H1 (cell line): ENCODE measurements at regions not wholly inside any gene's neighbourhood (a gene's known extent, or its start where the extent isn't known, plus 50 kb on each side); places are given as distances from the start of the nearest gene placed in this dataset.

Experiments
- CTCF ChIA-PET: fragments of 300-600 bp; sonication (Branson Sonifier 250); formaldehyde crosslinking; loops from one replicate; lab custom pipeline; 2021; ENCODE audit not compliant: partially characterized antibody; lab: Charles Lee
- POLR2A ChIA-PET: fragments of 300-600 bp; sonication (Branson Sonifier 250); formaldehyde crosslinking; loops from one replicate; lab custom pipeline; 2021; ENCODE audit warnings: inconsistent platforms; ENCODE audit not compliant: partially characterized antibody; lab: Charles Lee
- DNase-seq, 2 experiments: peaks; one replicate each; pipeline versions ENCODE4 v3.0.0 to v3.0.0-alpha.2; 2010 to 2022; ENCODE audit warnings: low spot score in 2 of 2, low read depth in 1 of 2, mixed read lengths in 1 of 2
- FAIRE-seq: peaks from 2 replicates; lab custom pipeline; 2011; peaks lifted over from hg19 to GRCh38; lab: Jason Lieb, UNC
- H2AFZ ChIP-seq: 2 replicates; pipeline ENCODE4 v1.8.1; 2012; ENCODE audit warnings: low read length, inconsistent platforms
- H2AK5ac ChIP-seq: 2 replicates; pipeline ENCODE4 v1.6.1; 2013; ENCODE audit warnings: low read depth, low read length
- H2BK120ac ChIP-seq: replicated peaks from 2 replicates; pipeline ENCODE3; 2013; ENCODE audit warnings: low read depth, low read length, inconsistent platforms
- H2BK12ac ChIP-seq: 2 replicates; pipeline ENCODE4 v1.6.1; 2013; ENCODE audit warnings: low read depth, low read length
- H2BK15ac ChIP-seq: 2 replicates; pipeline ENCODE4 v1.6.1; 2013; ENCODE audit warnings: low read length
- H2BK20ac ChIP-seq: 2 replicates; pipeline ENCODE4 v1.6.1; 2013; ENCODE audit warnings: low read length
- H2BK5ac ChIP-seq: 2 replicates; pipeline ENCODE4 v1.6.1; 2013; ENCODE audit warnings: low read depth, low read length
- H3K14ac ChIP-seq: 2 replicates; pipeline ENCODE4 v1.6.1; 2013; ENCODE audit warnings: inconsistent platforms; ENCODE audit not compliant: insufficient read length
- H3K18ac ChIP-seq: 2 replicates; pipeline ENCODE4 v1.6.1; 2013; ENCODE audit warnings: low read length; ENCODE audit errors: extremely low read depth
- H3K23ac ChIP-seq: 2 replicates; pipeline ENCODE4 v1.6.1; 2013; ENCODE audit warnings: inconsistent platforms; ENCODE audit not compliant: insufficient read length
- H3K23me2 ChIP-seq: 2 replicates; pipeline ENCODE4 v1.6.1; 2013; ENCODE audit warnings: low read depth, low read length
- H3K27ac ChIP-seq: 2 replicates; pipeline ENCODE4 v1.6.1; 2011; ENCODE audit warnings: low read depth, low read length, inconsistent platforms
- H3K27me3 ChIP-seq, 4 experiments: replicated peaks in 1 of 4; 1 replicate in 1 of 4; 2 replicates in 3 of 4; pipeline versions ENCODE4 v1.6.1 to v1.8.1; 2011 to 2013; ENCODE audit warnings: low read length in 3 of 4, mild to moderate bottlenecking in 3 of 4, inconsistent platforms in 2 of 4, mixed read lengths in 2 of 4, moderate library complexity in 1 of 4; ENCODE audit not compliant: control insufficient read depth in 3 of 4, insufficient read depth in 3 of 4; ENCODE audit errors: extremely low read depth in 1 of 4
- H3K36me3 ChIP-seq, 4 experiments: 2 replicates each; pipeline versions ENCODE4 v1.6.1 to v1.8.1; 2011 to 2013; ENCODE audit warnings: mild to moderate bottlenecking in 4 of 4, low read length in 3 of 4, moderate library complexity in 2 of 4, control low read depth in 1 of 4, inconsistent platforms in 1 of 4; ENCODE audit not compliant: insufficient read depth in 4 of 4, control insufficient read depth in 2 of 4
- H3K4ac ChIP-seq: replicated peaks from 2 replicates; pipeline ENCODE3; 2013; ENCODE audit warnings: low read length, low read depth, mixed read lengths, inconsistent platforms; ENCODE audit not compliant: insufficient read length
- H3K4me1 ChIP-seq, 4 experiments: replicated peaks in 1 of 4; 1 replicate in 1 of 4; 2 replicates in 3 of 4; pipeline versions ENCODE4 v1.6.1 to v1.8.1; 2011 to 2013; ENCODE audit warnings: low read length in 3 of 4, inconsistent platforms in 2 of 4, mixed read lengths in 1 of 4; ENCODE audit not compliant: insufficient read depth in 4 of 4, control insufficient read depth in 3 of 4
- H3K4me2 ChIP-seq, 2 experiments: 2 replicates each; pipeline versions ENCODE4 v1.6.1 to v1.8.1; 2011 to 2013; ENCODE audit warnings: low read depth in 2 of 2, low read length in 2 of 2, control low read depth in 1 of 2, inconsistent platforms in 1 of 2, mild to moderate bottlenecking in 1 of 2; ENCODE audit not compliant: insufficient read depth in 1 of 2
- H3K4me3 ChIP-seq, 4 experiments: fragments of 200-600, 300-600 bp in 1 of 4; sonication (generic), shearing (Covaris generic), sonication (Bioruptor Twin) in 1 of 4; 2 replicates each; pipeline versions ENCODE4 v1.5.1 to v1.8.1; 2011 to 2016; ENCODE audit warnings: low read length in 4 of 4, low read depth in 3 of 4, control low read depth in 2 of 4, inconsistent platforms in 2 of 4, mild to moderate bottlenecking in 2 of 4, mixed read lengths in 1 of 4, moderate library complexity in 1 of 4; ENCODE audit not compliant: insufficient read depth in 2 of 4; ENCODE audit errors: extremely low read depth in 1 of 4
- H3K56ac ChIP-seq: replicated peaks from 2 replicates; pipeline ENCODE3; 2013; ENCODE audit warnings: low read depth, mild to moderate bottlenecking, mixed read lengths, low read length, inconsistent platforms; ENCODE audit not compliant: insufficient read length
- H3K79me1 ChIP-seq: 2 replicates; pipeline ENCODE4 v1.6.1; 2013; ENCODE audit warnings: low read depth, low read length, control low read depth
- H3K79me2 ChIP-seq, 2 experiments: 2 replicates each; pipeline versions ENCODE4 v1.6.1 to v1.8.1; 2012 to 2013; ENCODE audit warnings: low read length in 2 of 2, mild to moderate bottlenecking in 2 of 2, inconsistent platforms in 1 of 2; ENCODE audit not compliant: insufficient read depth in 2 of 2, control insufficient read depth in 1 of 2
- H3K9ac ChIP-seq, 4 experiments: replicated peaks in 1 of 4; 1 replicate in 1 of 4; 2 replicates in 3 of 4; pipeline versions ENCODE4 v1.6.1 to v1.8.1; 2011 to 2013; ENCODE audit warnings: low read depth in 3 of 4, low read length in 3 of 4, control low read depth in 2 of 4, mild to moderate bottlenecking in 2 of 4, moderate library complexity in 2 of 4, inconsistent platforms in 1 of 4; ENCODE audit errors: extremely low read depth in 1 of 4
- H3K9me3 ChIP-seq, 2 experiments: 2 replicates each; pipeline versions ENCODE4 v1.6.1 to v1.8.1; 2012 to 2013; ENCODE audit warnings: mild to moderate bottlenecking in 2 of 2, moderate library complexity in 2 of 2, control low read depth in 1 of 2, inconsistent platforms in 1 of 2, low read depth in 1 of 2, low read length in 1 of 2, mixed read lengths in 1 of 2; ENCODE audit not compliant: insufficient read depth in 2 of 2
- H4K20me1 ChIP-seq, 2 experiments: replicated peaks in 1 of 2; 2 replicates each; pipeline versions ENCODE3 to v1.8.1; 2011 to 2013; ENCODE audit warnings: inconsistent platforms in 2 of 2, low read length in 2 of 2, mild to moderate bottlenecking in 1 of 2; ENCODE audit not compliant: insufficient read depth in 2 of 2, control insufficient read depth in 1 of 2
- H4K5ac ChIP-seq: 2 replicates; pipeline ENCODE4 v1.6.1; 2013; ENCODE audit warnings: low read length, low read depth, mixed read lengths, inconsistent platforms; ENCODE audit not compliant: insufficient read length
- H4K8ac ChIP-seq: 2 replicates; pipeline ENCODE4 v1.8.0; 2013; ENCODE audit warnings: mild to moderate bottlenecking, moderate library complexity, low read length, inconsistent platforms; ENCODE audit not compliant: insufficient read depth; ENCODE audit errors: extremely low read depth
- H4K91ac ChIP-seq: replicated peaks from 2 replicates; pipeline ENCODE3; 2013; ENCODE audit warnings: low read length, mixed read lengths, inconsistent platforms; ENCODE audit not compliant: insufficient read length
- CTCF ChIP-seq, 3 experiments: IDR thresholded peaks; 1 replicate in 2 of 3; 2 replicates in 1 of 3; pipeline versions ENCODE4 v1.5.1 to v1.6.1; 2011; ENCODE audit warnings: low read length in 3 of 3, mild to moderate bottlenecking in 3 of 3, inconsistent platforms in 2 of 3, low read depth in 1 of 3, moderate library complexity in 1 of 3; ENCODE audit not compliant: insufficient read depth in 1 of 3; ENCODE audit errors: control extremely low read depth in 1 of 3
- KDM5A ChIP-seq: fragments of 200-600 bp; IDR thresholded peaks from 2 replicates; pipeline ENCODE4 v1.7.1; 2012; ENCODE audit warnings: mild to moderate bottlenecking, low read length, inconsistent platforms, mixed read lengths
- SIN3A ChIP-seq, 2 experiments: IDR thresholded peaks in 1 of 2; conservative IDR thresholded peaks in 1 of 2; 2 replicates each; pipeline ENCODE4 v1.6.1; 2011 to 2012; ENCODE audit warnings: low read length in 2 of 2, improper control_type of control experiment in 1 of 2, low read depth in 1 of 2, mild to moderate bottlenecking in 1 of 2
- TAF7 ChIP-seq: optimal IDR thresholded peaks from 2 replicates; pipeline ENCODE3; 2011; ENCODE audit warnings: low read depth, mild to moderate bottlenecking, inconsistent platforms, low read length, moderate library complexity, borderline replicate concordance
- WGBS, 2 experiments: shearing (Covaris generic) in 1 of 2; methylation state at CpG; one replicate each; pipeline versions ENCODE4 v1.1.6 to v1.1.7; 2013 to 2015; ENCODE audit warnings: low lambda C conversion rate in 2 of 2, mixed read lengths in 2 of 2, inconsistent platforms in 1 of 2, low coverage in 1 of 2, missing lambda C conversion rate in 1 of 2; ENCODE audit not compliant: insufficient replicate concordance in 2 of 2, insufficient coverage in 1 of 2, insufficient read length in 1 of 2; ENCODE audit errors: extremely low coverage in 1 of 2, missing lambda C conversion rate in 1 of 2; 5-methylcytosine and 5-hydroxymethylcytosine counted together

GRCh38 chr1:29971703-29972102, 735.4 kb downstream of the PTPRU start:
- Histone ChIP-seq H3K56ac (no peak overlapping the region), H3K4me2 (no peak overlapping the region), H4K91ac (no peak overlapping the region), H2BK120ac (no peak overlapping the region), H2AFZ (no peak overlapping the region), H3K27me3 (peaks cover 0 to 3% (median 0%) of the 10 kb centered on the region in 4 experiments; a peak in 2 of 7 replicates), H2BK5ac (peak overlapping the region; percentile 40; the same call in 1 of the 2 replicates), H3K14ac (no peak overlapping the region), H3K23ac (no peak overlapping the region), H3K9me3 (peaks cover 3 to 7% of the 10 kb centered on the region in 2 experiments; a peak in 3 of 4 replicates), H4K20me1 (no peaks in the 10 kb centered on the region), H3K79me1 (no peaks in the 10 kb centered on the region), H3K4me1 (peaks cover 17 to 27% (median 21%) of the 10 kb centered on the region in 4 experiments; a peak in 6 of 7 replicates), H4K8ac (no peak overlapping the region), H3K9ac (no peak overlapping the region), H3K4ac (no peak overlapping the region), H2BK12ac (peak overlapping the region; percentile 70), H3K36me3 (no peaks in the 10 kb centered on the region), H3K18ac (0 out of 2 replicates have a peak overlapping the region, but pooled peaks have one; percentile 24), H2AK5ac (peak overlapping the region; percentile 32; the same call in 1 of the 2 replicates), H3K23me2 (no peaks in the 10 kb centered on the region), H2BK20ac (0 out of 2 replicates have a peak overlapping the region, but pooled peaks have one; percentile 15), H3K79me2 (no peaks in the 10 kb centered on the region), H4K5ac (no peak overlapping the region), H2BK15ac (no peak overlapping the region), H3K27ac (no peak overlapping the region), H3K4me3 (no peak overlapping the region)
- CTCF ChIA-PET = interaction anchor here (0.7 to 0.9 kb wide), 3 partner anchors 10 to 102 kb away, joined by 3 read pairs; no protein-coding TSS in a partner anchor
- 79% methylated on average over 2 of the region's 2 CpGs; no CpG with 5 or more reads in 1 of the 2 experiments for WGBS, 2 experiments
- POLR2A ChIA-PET = no interaction called here
- DNase-seq = peak in 1 of 2 experiments; percentile 14
- no peak for TF ChIP-seq KDM5A
- TF ChIP-seq CTCF (IDR thresholded peaks at IDR 0.05; ENCODE audit: control extremely low read depth in 1 of 3, insufficient read depth in 1 of 3, low read depth in 1 of 3, low read length in 3 of 3) = no peak
- TF ChIP-seq SIN3A (conservative IDR thresholded peaks at IDR 0.05 in 1 of 2, IDR thresholded peaks at IDR 0.05 in 1 of 2; ENCODE audit: low read depth in 1 of 2, low read length in 2 of 2) = no peak
- no peak for TF ChIP-seq TAF7
- no peak for FAIRE-seq
